ENCODE measurements at regions not wholly inside any gene's neighbourhood (a gene's known extent, or its start where the extent isn't known, plus 50 kb on each side); places are given as distances from the start of the nearest gene placed in this dataset.

- no peaks in the 10 kb centered on the region for H3K9me3 ChIP-seq (replicated peaks)
Measured at GRCh38 chr5:20608567-20608966, 620.6 kb upstream of the CDH18 start.

GRCh38 chr5:20605732-20606525 is 617.9 kb upstream of the CDH18 start:
- Histone ChIP-seq H3K27me3 (no peaks in the 10 kb centered on the region; the same call in 1 of the 2 replicates), H3K27ac (0 out of 2 replicates have a peak overlapping the region, but pooled peaks have one; percentile 10), H3K4me3 (no peak overlapping the region), H3K36me3 (no peaks in the 10 kb centered on the region), H3K9me3 (replicated peaks) (no peaks in the 10 kb centered on the region), H3K4me1 (peaks cover 8% of the 10 kb centered on the region; the same call in 1 of the 2 replicates)
- peak in 1 of 2 experiments; percentile 9 for DNase-seq

More at GRCh38 chr5:20608567-20608966, 620.6 kb upstream of the CDH18 start:
- DNase-seq = no peak
- Histone ChIP-seq H3K4me3 (no peak overlapping the region), H3K27me3 (no peaks in the 10 kb centered on the region; the same call in 1 of the 2 replicates), H3K4me1 (no peaks in the 10 kb centered on the region), H3K36me3 (no peaks in the 10 kb centered on the region), H3K27ac (no peak overlapping the region)

GRCh38 chr5:20604992-20605391 is 617.0 kb upstream of the CDH18 start:
- Histone ChIP-seq H3K27me3 (no peaks in the 10 kb centered on the region), H3K9me3 (replicated peaks) (no peaks in the 10 kb centered on the region)
- no peak for DNase-seq

GRCh38 chr5:20601678-20602100 is 613.7 kb upstream of the CDH18 start:
- peaks cover 8% of the 10 kb centered on the region; the same call in 1 of the 2 replicates for H3K4me1 ChIP-seq
- no peaks in the 10 kb centered on the region for H3K36me3 ChIP-seq
- H3K27ac ChIP-seq = peak overlapping the region; percentile 54
- DNase-seq = peak; percentile 81 to 83
- no peaks in the 10 kb centered on the region for H3K27me3 ChIP-seq
- H3K9me3 ChIP-seq (replicated peaks) = no peaks in the 10 kb centered on the region
- peak overlapping the region; percentile 32 for H3K4me3 ChIP-seq

More at GRCh38 chr5:20604992-20605391, 617.0 kb upstream of the CDH18 start:
- Histone ChIP-seq H3K36me3 (no peaks in the 10 kb centered on the region), H3K27ac (no peak overlapping the region), H3K4me1 (peaks cover 8% of the 10 kb centered on the region; the same call in 1 of the 2 replicates), H3K4me3 (no peak overlapping the region)

GRCh38 chr5:20590356-20590755 is 602.4 kb upstream of the CDH18 start:
- Histone ChIP-seq H3K4me1 (no peaks in the 10 kb centered on the region), H3K36me3 (no peaks in the 10 kb centered on the region), H3K4me3 (no peak overlapping the region), H3K9me3 (replicated peaks) (no peaks in the 10 kb centered on the region), H3K27me3 (no peaks in the 10 kb centered on the region), H3K27ac (no peak overlapping the region)
- DNase-seq = no peak

- H3K4me3 ChIP-seq = no peak overlapping the region
- no peaks in the 10 kb centered on the region for H3K36me3 ChIP-seq
- DNase-seq = no peak
Measured at GRCh38 chr5:20575571-20575970, 587.6 kb upstream of the CDH18 start.

GRCh38 chr5:20574576-20574975 is 586.6 kb upstream of the CDH18 start:
- Histone ChIP-seq H3K9me3 (replicated peaks) (no peaks in the 10 kb centered on the region), H3K27ac (no peak overlapping the region), H3K4me3 (no peak overlapping the region), H3K27me3 (no peaks in the 10 kb centered on the region), H3K4me1 (no peaks in the 10 kb centered on the region), H3K36me3 (no peaks in the 10 kb centered on the region)
- no peak for DNase-seq

More at GRCh38 chr5:20575571-20575970, 587.6 kb upstream of the CDH18 start:
- no peaks in the 10 kb centered on the region for H3K4me1 ChIP-seq
- H3K27ac ChIP-seq = no peak overlapping the region
- H3K9me3 ChIP-seq (replicated peaks) = no peaks in the 10 kb centered on the region
- H3K27me3 ChIP-seq = no peaks in the 10 kb centered on the region

GRCh38 chr5:20572614-20573013 is 584.6 kb upstream of the CDH18 start:
- Histone ChIP-seq H3K4me1 (no peaks in the 10 kb centered on the region), H3K4me3 (no peak overlapping the region), H3K27me3 (no peaks in the 10 kb centered on the region), H3K27ac (no peak overlapping the region), H3K9me3 (replicated peaks) (no peaks in the 10 kb centered on the region), H3K36me3 (no peaks in the 10 kb centered on the region)
- peak in 1 of 2 experiments; percentile 15 for DNase-seq

- DNase-seq = no peak
- H3K4me1 ChIP-seq = no peaks in the 10 kb centered on the region
- no peak overlapping the region for H3K4me3 ChIP-seq
- H3K27me3 ChIP-seq = no peaks in the 10 kb centered on the region
- no peak overlapping the region for H3K27ac ChIP-seq
- H3K9me3 ChIP-seq (replicated peaks) = no peaks in the 10 kb centered on the region
- H3K36me3 ChIP-seq = no peaks in the 10 kb centered on the region
Measured at GRCh38 chr5:20570486-20570885, 582.5 kb upstream of the CDH18 start.

GRCh38 chr5:20562544-20562943 is 574.5 kb upstream of the CDH18 start:
- H3K27me3 ChIP-seq = no peaks in the 10 kb centered on the region
- DNase-seq = no peak
- H3K27ac ChIP-seq = no peak overlapping the region
- no peaks in the 10 kb centered on the region for H3K36me3 ChIP-seq
- H3K4me1 ChIP-seq = no peaks in the 10 kb centered on the region
- no peak overlapping the region for H3K4me3 ChIP-seq
- no peaks in the 10 kb centered on the region for H3K9me3 ChIP-seq (replicated peaks)

- Histone ChIP-seq H3K9me3 (replicated peaks) (no peaks in the 10 kb centered on the region), H3K36me3 (no peaks in the 10 kb centered on the region), H3K4me3 (no peak overlapping the region), H3K4me1 (no peaks in the 10 kb centered on the region), H3K27ac (no peak overlapping the region), H3K27me3 (no peaks in the 10 kb centered on the region)
- DNase-seq = no peak
Measured at GRCh38 chr5:20559845-20560244, 571.8 kb upstream of the CDH18 start.

- no peak overlapping the region for H3K4me3 ChIP-seq
- no peaks in the 10 kb centered on the region for H3K27me3 ChIP-seq
- no peak for DNase-seq
- no peaks in the 10 kb centered on the region for H3K4me1 ChIP-seq
- H3K36me3 ChIP-seq = no peaks in the 10 kb centered on the region
- H3K9me3 ChIP-seq (replicated peaks) = no peaks in the 10 kb centered on the region
- no peak overlapping the region for H3K27ac ChIP-seq
Measured at GRCh38 chr5:20556115-20556763, 568.2 kb upstream of the CDH18 start.

- H3K4me1 ChIP-seq = no peaks in the 10 kb centered on the region
- DNase-seq = no peak
- H3K9me3 ChIP-seq (replicated peaks) = no peaks in the 10 kb centered on the region
- H3K27me3 ChIP-seq = no peaks in the 10 kb centered on the region
- H3K27ac ChIP-seq = no peak overlapping the region
- no peaks in the 10 kb centered on the region for H3K36me3 ChIP-seq
- H3K4me3 ChIP-seq = no peak overlapping the region
Measured at GRCh38 chr5:20555034-20555433, 567.0 kb upstream of the CDH18 start.

GRCh38 chr5:20554001-20554400 is 566.0 kb upstream of the CDH18 start:
- H3K4me3 ChIP-seq = no peak overlapping the region
- DNase-seq = no peak
- no peak overlapping the region for H3K27ac ChIP-seq
- no peaks in the 10 kb centered on the region for H3K27me3 ChIP-seq
- H3K4me1 ChIP-seq = no peaks in the 10 kb centered on the region
- no peaks in the 10 kb centered on the region for H3K9me3 ChIP-seq (replicated peaks)
- no peaks in the 10 kb centered on the region for H3K36me3 ChIP-seq

GRCh38 chr5:20537911-20538703 is 550.1 kb upstream of the CDH18 start:
- Histone ChIP-seq H3K4me1 (no peaks in the 10 kb centered on the region), H3K27me3 (no peaks in the 10 kb centered on the region), H3K27ac (no peak overlapping the region), H3K36me3 (no peaks in the 10 kb centered on the region), H3K4me3 (no peak overlapping the region), H3K9me3 (replicated peaks) (no peaks in the 10 kb centered on the region)
- DNase-seq = no peak

Data from SJCRH30 (cell line).